Cardiac muscle cell (in vitro differentiated cells and primary cell): ENCODE measurements at regions not wholly inside any gene's neighbourhood (a gene's known extent, or its start where the extent isn't known, plus 50 kb on each side); places are given as distances from the start of the nearest gene placed in this dataset.
"Not testable (repeated sequence)": the region's sequence is repeated elsewhere in the genome, so short reads cannot be mapped to it uniquely, and the experiment has no call there.

Source experiments
- DNase-seq, 2 donors: peaks; one replicate each; pipeline versions ENCODE4 v3.0.0 to v3.0.0-alpha.2; 2010 to 2017; ENCODE audit warnings: low read depth in 1 of 2, low spot score in 1 of 2
- H3K27ac ChIP-seq: fragments of 200-600 bp; sonication (generic); 2 replicates; pipeline ENCODE4 v1.5.1; 2016
- H3K27me3 ChIP-seq: fragments of 200-600 bp; sonication (generic); 2 replicates; pipeline ENCODE4 v1.6.0; 2016; ENCODE audit warnings: control low read depth
- H3K36me3 ChIP-seq: fragments of 200-600 bp; sonication (generic); 2 replicates; pipeline ENCODE4 v1.5.1; 2016; ENCODE audit warnings: control low read depth
- H3K4me1 ChIP-seq: fragments of 200-600 bp; sonication (generic); 2 replicates; pipeline ENCODE4 v1.8.1; 2017; ENCODE audit warnings: low read depth, mild to moderate bottlenecking, mixed run types
- H3K4me3 ChIP-seq: fragments of 200-600 bp; sonication (generic); 2 replicates; pipeline ENCODE4 v1.5.1; 2016; ENCODE audit warnings: mild to moderate bottlenecking
- H3K9me3 ChIP-seq: fragments of 200-600 bp; sonication (generic); 2 replicates; pipeline ENCODE4 v1.5.1; 2017; ENCODE audit warnings: low read depth, mild to moderate bottlenecking, control low read depth
- CTCF ChIP-seq: IDR thresholded peaks from 2 replicates; pipeline ENCODE4 v1.5.1; 2012; ENCODE audit warnings: low read depth, mild to moderate bottlenecking, low read length

DNA sequence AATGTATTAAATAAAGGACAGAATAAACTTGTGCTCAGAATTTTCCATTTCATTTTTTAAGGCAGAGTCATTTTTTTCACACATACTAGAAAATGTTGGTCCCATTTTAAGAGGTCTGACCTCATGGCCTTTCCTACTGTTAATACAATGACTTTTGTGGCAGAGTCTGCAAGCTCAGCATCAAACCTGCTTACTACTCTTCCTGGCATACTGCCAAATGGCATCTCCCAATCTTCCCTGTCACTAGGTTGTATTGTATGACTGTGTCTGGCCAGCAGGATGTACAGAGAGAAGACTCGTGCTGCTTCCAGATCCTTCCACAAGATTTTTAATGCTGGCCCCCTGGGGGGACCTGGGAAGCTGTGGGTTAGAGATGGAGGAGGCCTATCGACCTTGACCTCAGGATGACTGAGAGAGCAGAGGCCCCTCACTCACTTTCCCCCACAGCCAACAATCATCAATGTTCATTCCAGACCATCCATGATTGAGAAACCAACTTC is 64.7 kb downstream of the BARX1 start:
- TF ChIP-seq CTCF, result no peak
- Histone ChIP-seq H3K27ac (no peak overlapping the region), H3K27me3 (no peaks in the 10 kb centered on the region), H3K9me3 (no peaks in the 10 kb centered on the region), H3K4me3 (no peak overlapping the region), H3K36me3 (no peaks in the 10 kb centered on the region), H3K4me1 (no peaks in the 10 kb centered on the region)
- DNase-seq, result no peak

DNA sequence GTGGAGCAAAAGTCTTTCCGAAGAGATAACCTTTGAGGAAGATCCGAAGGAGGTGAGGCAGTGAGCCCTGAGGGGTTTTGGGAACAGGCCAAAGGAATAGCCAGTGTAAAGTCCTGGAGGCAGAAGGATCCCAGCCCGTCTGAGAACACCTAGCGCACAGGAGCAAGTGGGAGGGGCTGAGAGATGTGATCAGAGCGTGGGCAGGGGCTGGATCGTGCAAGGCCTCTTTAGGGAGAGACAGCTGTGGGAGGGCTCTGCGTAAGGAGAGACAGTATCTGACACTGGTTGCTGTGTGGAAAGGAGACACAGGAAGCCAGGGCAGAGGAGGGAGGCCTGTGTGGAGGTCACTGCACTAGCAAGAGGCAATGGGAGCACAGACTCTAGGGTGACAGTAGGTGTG is 68.2 kb downstream of the BARX1 start:
- Histone ChIP-seq H3K4me1 (no peaks in the 10 kb centered on the region), H3K27me3 (no peaks in the 10 kb centered on the region), H3K4me3 (no peak overlapping the region), H3K27ac (no peak overlapping the region), H3K36me3 (no peaks in the 10 kb centered on the region), H3K9me3 (no peaks in the 10 kb centered on the region)
- no peak for TF ChIP-seq CTCF
- DNase-seq, result no peak

DNA sequence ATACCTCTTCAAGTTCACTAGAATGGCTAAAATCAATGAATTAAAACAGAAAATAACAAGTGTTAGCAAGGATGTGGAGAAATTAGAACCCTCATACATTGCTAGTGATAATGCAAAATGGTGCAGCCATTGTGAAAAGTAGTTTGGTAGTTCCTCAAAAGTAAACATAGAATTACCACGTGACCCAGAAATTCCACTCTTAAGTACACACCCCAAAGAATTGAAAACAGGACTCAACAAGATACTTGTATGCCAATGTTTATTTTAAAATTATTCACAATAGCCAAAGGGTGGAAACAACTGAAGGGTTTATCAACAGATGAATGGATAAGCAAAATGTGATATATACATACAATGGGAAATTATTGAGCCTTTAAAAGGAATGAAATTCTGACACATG is 70.3 kb downstream of the BARX1 start:
- TF ChIP-seq CTCF, result no peak
- no peak overlapping the region for H3K27ac ChIP-seq
- H3K27me3 ChIP-seq, result no peaks in the 10 kb centered on the region
- no peaks in the 10 kb centered on the region for H3K36me3 ChIP-seq
- no peaks in the 10 kb centered on the region for H3K9me3 ChIP-seq
- no peak overlapping the region for H3K4me3 ChIP-seq
- H3K4me1 ChIP-seq, result no peaks in the 10 kb centered on the region
- no peak for DNase-seq

GRCh38 chr9:93879662-93880407 is 75.3 kb downstream of the BARX1 start:
- H3K4me1 ChIP-seq, H3K4me3 ChIP-seq, H3K9me3 ChIP-seq, H3K27me3 ChIP-seq, DNase-seq, H3K36me3 ChIP-seq, H3K27ac ChIP-seq: not testable (repeated sequence)

DNA sequence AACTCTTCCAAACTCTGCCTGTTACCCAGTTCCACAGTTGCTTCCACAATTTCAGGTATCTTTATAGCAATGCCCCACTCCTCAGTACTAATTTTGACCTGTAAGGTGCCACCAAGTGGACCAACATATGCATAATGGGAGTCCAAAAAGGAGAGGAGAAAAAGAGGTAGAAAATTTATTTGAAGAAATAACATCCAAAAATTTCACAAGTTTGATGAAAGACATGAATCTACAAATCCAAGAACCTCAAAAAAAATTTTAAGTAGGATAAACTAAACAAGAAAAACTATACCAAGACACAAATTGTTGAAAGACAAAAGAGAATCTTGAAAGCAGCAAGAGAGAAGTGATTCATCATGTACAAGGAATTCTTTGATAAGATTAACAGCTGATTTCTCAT is 79.8 kb downstream of the BARX1 start:
- Histone ChIP-seq H3K27me3 (peaks cover 5% of the 10 kb centered on the region), H3K36me3 (no peaks in the 10 kb centered on the region)

More for the DNA sequence above, 79.8 kb downstream of the BARX1 start:
- H3K4me3 ChIP-seq, result no peak overlapping the region
- no peak for DNase-seq
- H3K4me1 ChIP-seq, result no peaks in the 10 kb centered on the region
- no peak for TF ChIP-seq CTCF
- no peaks in the 10 kb centered on the region for H3K9me3 ChIP-seq
- H3K27ac ChIP-seq, result no peak overlapping the region
